Liver (tissue), 8 donors: ENCODE measurements at regions not wholly inside any gene's neighbourhood (a gene's known extent, or its start where the extent isn't known, plus 50 kb on each side); places are given as distances from the start of the nearest gene placed in this dataset.

Experiments used
- DNase-seq: peaks from one replicate; pipeline ENCODE4 v3.0.0-alpha.2; 2017; ENCODE audit warnings: low spot score
- H3K27ac ChIP-seq, 2 donors: one replicate each; pipeline ENCODE4 v1.7.0; 2013; ENCODE audit warnings: inconsistent platforms in 2 of 2, low read length in 2 of 2, control low read depth in 1 of 2, low read depth in 1 of 2, mild to moderate bottlenecking in 1 of 2
- H3K27me3 ChIP-seq, 4 donors: one replicate each; pipeline versions ENCODE4 v1.6.1 to v1.7.0; 2013; ENCODE audit warnings: low read length in 3 of 4, inconsistent platforms in 1 of 4, mild to moderate bottlenecking in 1 of 4, moderate library complexity in 1 of 4; ENCODE audit not compliant: control insufficient read depth in 4 of 4, insufficient read depth in 4 of 4
- H3K36me3 ChIP-seq, 4 donors: one replicate each; pipeline versions ENCODE4 v1.6.1 to v1.7.0; 2013; ENCODE audit warnings: low read length in 3 of 4, mild to moderate bottlenecking in 3 of 4, low read depth in 1 of 4, moderate library complexity in 1 of 4; ENCODE audit not compliant: control insufficient read depth in 4 of 4, insufficient read depth in 3 of 4
- H3K4me1 ChIP-seq, 4 donors: one replicate each; pipeline versions ENCODE4 v1.6.1 to v1.7.0; 2013; ENCODE audit warnings: low read length in 3 of 4, mild to moderate bottlenecking in 3 of 4, moderate library complexity in 1 of 4; ENCODE audit not compliant: control insufficient read depth in 4 of 4, insufficient read depth in 4 of 4
- H3K4me3 ChIP-seq, 3 donors: one replicate each; pipeline versions ENCODE4 v1.6.1 to v1.7.0; 2013; ENCODE audit warnings: low read length in 3 of 3, control low read depth in 1 of 3, low read depth in 1 of 3, mild to moderate bottlenecking in 1 of 3
- H3K9ac ChIP-seq, 2 donors: one replicate each; pipeline ENCODE4 v1.7.0; 2013; ENCODE audit warnings: low read length in 2 of 2, mild to moderate bottlenecking in 2 of 2, moderate library complexity in 2 of 2, control low read depth in 1 of 2, low read depth in 1 of 2
- H3K9me3 ChIP-seq, 4 donors: one replicate each; pipeline versions ENCODE4 v1.6.1 to v1.7.0; 2013; ENCODE audit warnings: low read length in 3 of 4; ENCODE audit not compliant: control insufficient read depth in 4 of 4
- EGR1 ChIP-seq, 2 donors: IDR thresholded peaks; 2 replicates each; pipeline ENCODE4 v1.6.1; 2016 to 2018; ENCODE audit warnings: antibody characterized with exemption in 2 of 2, low read depth in 2 of 2
- FOXA1 ChIP-seq: IDR thresholded peaks from 2 replicates; pipeline ENCODE4 v1.6.1; 2016; ENCODE audit warnings: antibody characterized with exemption
- FOXA2 ChIP-seq: IDR thresholded peaks from 2 replicates; pipeline ENCODE4 v1.6.1; 2016; ENCODE audit warnings: antibody characterized with exemption
- GABPA ChIP-seq, 2 donors: IDR thresholded peaks in 1 of 2; conservative IDR thresholded peaks in 1 of 2; 2 replicates each; pipeline ENCODE4 v1.6.1; 2016; ENCODE audit warnings: antibody characterized with exemption in 2 of 2, mild to moderate bottlenecking in 1 of 2, moderate library complexity in 1 of 2
- HNF4A ChIP-seq, 2 donors: conservative IDR thresholded peaks; 2 replicates each; pipeline ENCODE4 v1.6.1; 2016; ENCODE audit warnings: antibody characterized with exemption in 2 of 2, mild to moderate bottlenecking in 2 of 2
- HNF4G ChIP-seq: IDR thresholded peaks from 2 replicates; pipeline ENCODE4 v1.6.1; 2016; ENCODE audit warnings: antibody characterized with exemption
- JUND ChIP-seq, 2 donors: IDR thresholded peaks; 2 replicates each; pipeline ENCODE4 v1.6.1; 2016; ENCODE audit warnings: antibody characterized with exemption in 2 of 2
- RAD21 ChIP-seq, 2 donors: IDR thresholded peaks; 2 replicates each; pipeline ENCODE4 v1.6.1; 2016; ENCODE audit warnings: antibody characterized with exemption in 2 of 2, mild to moderate bottlenecking in 2 of 2
- TAF1 ChIP-seq: conservative IDR thresholded peaks from 2 replicates; pipeline ENCODE4 v1.6.1; 2016; ENCODE audit warnings: antibody characterized with exemption, mild to moderate bottlenecking
- YY1 ChIP-seq: IDR thresholded peaks from 2 replicates; pipeline ENCODE4 v1.6.1; 2016; ENCODE audit warnings: antibody characterized with exemption, mild to moderate bottlenecking
- ZBTB33 ChIP-seq: IDR thresholded peaks from 2 replicates; pipeline ENCODE4 v1.6.1; 2016; ENCODE audit warnings: antibody characterized with exemption
- WGBS: extraction: QIAGEN DNeasy Blood & Tissue Kit; methylation state at CpG from one replicate; pipeline ENCODE4 v1.1.7; 2013; 5-methylcytosine and 5-hydroxymethylcytosine counted together
- TF ChIP-seq, protein P1 (sequence below): fragments of 150-350 bp; IDR thresholded peaks from 2 replicates; pipeline ENCODE4 v1.5.1; 2017; ENCODE audit warnings: improper control_type of control experiment, low read depth, low read length; ENCODE audit not compliant: missing input control
- TF ChIP-seq, protein P2 (sequence below): IDR thresholded peaks from 2 replicates; pipeline ENCODE4 v1.6.1; 2016; ENCODE audit warnings: antibody characterized with exemption
- TF ChIP-seq, protein P3 (sequence below): IDR thresholded peaks from 2 replicates; pipeline ENCODE4 v1.6.1; 2016; ENCODE audit warnings: antibody characterized with exemption, mild to moderate bottlenecking
- donor health status: healthy.
- donor health status: healthy.
- donor health status: healthy.
- donor health status: healthy.
- donor health status: healthy.

DNA sequence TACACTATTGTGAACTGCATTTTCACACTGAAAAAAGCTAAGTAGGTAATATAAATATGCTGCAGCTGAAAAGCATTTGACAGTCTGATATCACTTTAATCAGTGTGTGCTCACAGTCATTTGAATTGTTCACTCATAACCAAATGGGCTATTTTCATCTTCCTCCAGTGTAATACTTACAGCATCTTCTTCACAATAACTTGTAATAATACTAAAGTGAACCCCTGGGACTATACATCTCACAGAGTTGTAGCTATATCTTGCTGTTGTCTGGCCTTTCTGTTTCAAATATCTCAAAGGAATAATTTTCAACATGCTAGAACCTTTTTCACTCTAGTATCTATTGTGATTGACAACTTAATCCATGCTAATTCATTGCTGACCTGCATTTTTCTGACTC lies 66.8 kb upstream of the GALNTL6 start:
- Histone ChIP-seq H3K4me1 (no peaks in the 10 kb centered on the region), H3K27ac (no peak overlapping the region), H3K9ac (no peak overlapping the region), H3K9me3 (no peaks in the 10 kb centered on the region), H3K36me3 (no peaks in the 10 kb centered on the region), H3K27me3 (no peaks in the 10 kb centered on the region), H3K4me3 (no peak overlapping the region)
- no peak for DNase-seq
- TF ChIP-seq TAF1 (no peak), JUND (IDR thresholded peaks at IDR 0.05) (no peak), RAD21 (IDR thresholded peaks at IDR 0.05) (no peak), FOXA2 (no peak), GABPA (IDR thresholded peaks at IDR 0.05 in 1 of 2, conservative IDR thresholded peaks at IDR 0.05 in 1 of 2) (no peak), YY1 (no peak), HNF4A (conservative IDR thresholded peaks at IDR 0.05) (no peak), ZBTB33 (no peak)
- TF ChIP-seq, protein P1, sequence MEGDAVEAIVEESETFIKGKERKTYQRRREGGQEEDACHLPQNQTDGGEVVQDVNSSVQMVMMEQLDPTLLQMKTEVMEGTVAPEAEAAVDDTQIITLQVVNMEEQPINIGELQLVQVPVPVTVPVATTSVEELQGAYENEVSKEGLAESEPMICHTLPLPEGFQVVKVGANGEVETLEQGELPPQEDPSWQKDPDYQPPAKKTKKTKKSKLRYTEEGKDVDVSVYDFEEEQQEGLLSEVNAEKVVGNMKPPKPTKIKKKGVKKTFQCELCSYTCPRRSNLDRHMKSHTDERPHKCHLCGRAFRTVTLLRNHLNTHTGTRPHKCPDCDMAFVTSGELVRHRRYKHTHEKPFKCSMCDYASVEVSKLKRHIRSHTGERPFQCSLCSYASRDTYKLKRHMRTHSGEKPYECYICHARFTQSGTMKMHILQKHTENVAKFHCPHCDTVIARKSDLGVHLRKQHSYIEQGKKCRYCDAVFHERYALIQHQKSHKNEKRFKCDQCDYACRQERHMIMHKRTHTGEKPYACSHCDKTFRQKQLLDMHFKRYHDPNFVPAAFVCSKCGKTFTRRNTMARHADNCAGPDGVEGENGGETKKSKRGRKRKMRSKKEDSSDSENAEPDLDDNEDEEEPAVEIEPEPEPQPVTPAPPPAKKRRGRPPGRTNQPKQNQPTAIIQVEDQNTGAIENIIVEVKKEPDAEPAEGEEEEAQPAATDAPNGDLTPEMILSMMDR = no peak
- TF ChIP-seq, protein P2, sequence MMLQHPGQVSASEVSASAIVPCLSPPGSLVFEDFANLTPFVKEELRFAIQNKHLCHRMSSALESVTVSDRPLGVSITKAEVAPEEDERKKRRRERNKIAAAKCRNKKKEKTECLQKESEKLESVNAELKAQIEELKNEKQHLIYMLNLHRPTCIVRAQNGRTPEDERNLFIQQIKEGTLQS = no peak

- no peak for DNase-seq
- no peak overlapping the region for H3K9ac ChIP-seq
- 55% methylated on average over 5 of the region's 5 CpGs for WGBS
- TF ChIP-seq TAF1 (no peak), HNF4A (conservative IDR thresholded peaks at IDR 0.05) (no peak), EGR1 (IDR thresholded peaks at IDR 0.05; ENCODE audit: low read depth in 2 of 2) (no peak), FOXA2 (no peak)
- H3K4me1 ChIP-seq = no peaks in the 10 kb centered on the region
- H3K27me3 ChIP-seq = no peaks in the 10 kb centered on the region
- H3K4me3 ChIP-seq = no peak overlapping the region
- H3K36me3 ChIP-seq = no peaks in the 10 kb centered on the region
- H3K9me3 ChIP-seq = no peaks in the 10 kb centered on the region
- no peak overlapping the region for H3K27ac ChIP-seq
Measured at GRCh38 chr4:171742436-171742835, 70.8 kb upstream of the GALNTL6 start.

GRCh38 chr4:171727185-171727584 lies 86.0 kb upstream of the GALNTL6 start:
- Histone ChIP-seq H3K36me3 (no peaks in the 10 kb centered on the region), H3K9me3 (peaks cover 0 to 3% (median 0%) of the 10 kb centered on the region in 4 donors), H3K9ac (no peak overlapping the region), H3K27me3 (no peaks in the 10 kb centered on the region), H3K4me3 (no peak overlapping the region), H3K4me1 (no peaks in the 10 kb centered on the region), H3K27ac (no peak overlapping the region)
- no peak for TF ChIP-seq HNF4G
- no peak for TF ChIP-seq FOXA1
- TF ChIP-seq FOXA2 = no peak
- TF ChIP-seq ZBTB33 = no peak
- TF ChIP-seq, protein P3, sequence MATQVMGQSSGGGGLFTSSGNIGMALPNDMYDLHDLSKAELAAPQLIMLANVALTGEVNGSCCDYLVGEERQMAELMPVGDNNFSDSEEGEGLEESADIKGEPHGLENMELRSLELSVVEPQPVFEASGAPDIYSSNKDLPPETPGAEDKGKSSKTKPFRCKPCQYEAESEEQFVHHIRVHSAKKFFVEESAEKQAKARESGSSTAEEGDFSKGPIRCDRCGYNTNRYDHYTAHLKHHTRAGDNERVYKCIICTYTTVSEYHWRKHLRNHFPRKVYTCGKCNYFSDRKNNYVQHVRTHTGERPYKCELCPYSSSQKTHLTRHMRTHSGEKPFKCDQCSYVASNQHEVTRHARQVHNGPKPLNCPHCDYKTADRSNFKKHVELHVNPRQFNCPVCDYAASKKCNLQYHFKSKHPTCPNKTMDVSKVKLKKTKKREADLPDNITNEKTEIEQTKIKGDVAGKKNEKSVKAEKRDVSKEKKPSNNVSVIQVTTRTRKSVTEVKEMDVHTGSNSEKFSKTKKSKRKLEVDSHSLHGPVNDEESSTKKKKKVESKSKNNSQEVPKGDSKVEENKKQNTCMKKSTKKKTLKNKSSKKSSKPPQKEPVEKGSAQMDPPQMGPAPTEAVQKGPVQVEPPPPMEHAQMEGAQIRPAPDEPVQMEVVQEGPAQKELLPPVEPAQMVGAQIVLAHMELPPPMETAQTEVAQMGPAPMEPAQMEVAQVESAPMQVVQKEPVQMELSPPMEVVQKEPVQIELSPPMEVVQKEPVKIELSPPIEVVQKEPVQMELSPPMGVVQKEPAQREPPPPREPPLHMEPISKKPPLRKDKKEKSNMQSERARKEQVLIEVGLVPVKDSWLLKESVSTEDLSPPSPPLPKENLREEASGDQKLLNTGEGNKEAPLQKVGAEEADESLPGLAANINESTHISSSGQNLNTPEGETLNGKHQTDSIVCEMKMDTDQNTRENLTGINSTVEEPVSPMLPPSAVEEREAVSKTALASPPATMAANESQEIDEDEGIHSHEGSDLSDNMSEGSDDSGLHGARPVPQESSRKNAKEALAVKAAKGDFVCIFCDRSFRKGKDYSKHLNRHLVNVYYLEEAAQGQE = no peak
- WGBS = 73% methylated on average over 1 of the region's 1 CpG
- no peak for DNase-seq
